IPS DF 6.9 (cell line): ENCODE measurements at regions not wholly inside any gene's neighbourhood (a gene's known extent, or its start where the extent isn't known, plus 50 kb on each side); places are given as distances from the start of the nearest gene placed in this dataset.
"Not testable (repeated sequence)": the region's sequence is repeated elsewhere in the genome, so short reads cannot be mapped to it uniquely, and the experiment has no call there.

Experiments used
- DNase-seq: peaks from one replicate; pipeline ENCODE4 v3.0.0-alpha.2; 2013; ENCODE audit warnings: low read depth, low spot score
- H3K27ac ChIP-seq: one replicate; pipeline ENCODE4 v1.5.1; 2013; ENCODE audit warnings: low read length, control low read depth
- H3K27me3 ChIP-seq: 2 replicates; pipeline ENCODE4 v1.6.1; 2013; ENCODE audit warnings: mild to moderate bottlenecking, low read length; ENCODE audit not compliant: control insufficient read depth, insufficient read depth
- H3K36me3 ChIP-seq: 2 replicates; pipeline ENCODE4 v1.6.1; 2013; ENCODE audit warnings: low read length; ENCODE audit not compliant: control insufficient read depth, insufficient read depth
- H3K4me1 ChIP-seq: 2 replicates; pipeline ENCODE4 v1.6.1; 2013; ENCODE audit warnings: low read length; ENCODE audit not compliant: control insufficient read depth, insufficient read depth
- H3K4me3 ChIP-seq: 2 replicates; pipeline ENCODE4 v1.5.1; 2013; ENCODE audit warnings: mild to moderate bottlenecking, low read length
- H3K9me3 ChIP-seq: 2 replicates; pipeline ENCODE4 v1.6.1; 2013; ENCODE audit warnings: low read length, inconsistent platforms; ENCODE audit not compliant: control insufficient read depth, insufficient read depth
- WGBS: extraction: QIAGEN DNeasy Blood & Tissue Kit; methylation state at CpG from one replicate; pipeline ENCODE4 v1.1.7; 2013; ENCODE audit warnings: mixed read lengths, missing lambda C conversion rate; ENCODE audit not compliant: insufficient read length, insufficient coverage; 5-methylcytosine and 5-hydroxymethylcytosine counted together

DNA sequence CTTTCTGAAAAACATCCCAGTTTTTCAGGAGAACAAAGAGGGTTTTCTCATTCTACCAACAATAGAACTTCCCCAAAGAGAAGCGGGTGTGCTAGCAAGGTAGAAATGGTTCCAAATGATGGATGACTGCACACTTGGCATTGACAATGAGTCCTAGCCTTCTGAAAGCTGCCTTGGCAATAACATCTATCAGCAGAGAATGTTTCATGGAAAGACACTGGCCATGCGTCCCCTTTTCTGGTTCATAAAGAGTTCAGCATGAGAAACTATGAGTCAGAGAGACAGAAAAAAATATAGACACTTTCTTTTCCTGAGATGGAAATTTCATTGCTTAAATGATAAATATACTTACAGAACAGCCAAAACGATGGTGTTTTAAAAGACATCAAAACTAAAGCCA lies 236.9 kb upstream of the PRKX start:
- no peaks in the 10 kb centered on the region for H3K4me1 ChIP-seq
- H3K9me3 ChIP-seq = no peaks in the 10 kb centered on the region
- H3K27ac ChIP-seq = no peak overlapping the region
- no CpG with 5 or more reads among the region's 3 CpGs for WGBS
- no peak for DNase-seq
- no peak overlapping the region for H3K4me3 ChIP-seq
- H3K36me3 ChIP-seq = no peaks in the 10 kb centered on the region
- H3K27me3 ChIP-seq = no peaks in the 10 kb centered on the region

DNA sequence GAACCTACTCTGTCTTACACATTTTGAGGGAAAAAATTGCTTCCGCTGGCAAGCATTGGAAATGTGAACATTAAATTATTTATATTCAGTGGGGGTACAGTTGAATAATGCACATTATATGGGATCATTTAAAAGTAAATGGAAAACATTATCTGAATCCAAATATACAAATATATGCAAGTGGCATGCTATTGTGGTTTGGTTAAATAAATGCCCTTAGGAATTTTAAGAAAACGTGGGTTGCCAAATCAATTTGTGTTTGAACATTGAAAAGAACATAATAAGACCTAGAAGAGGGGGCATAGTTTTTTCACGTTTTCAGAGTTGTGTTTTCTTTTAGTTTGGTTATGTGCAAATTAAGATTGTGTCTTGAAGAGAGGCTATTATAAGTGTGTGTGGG lies 230.5 kb upstream of the PRKX start:
- Histone ChIP-seq H3K4me3 (no peak overlapping the region), H3K27me3 (no peaks in the 10 kb centered on the region), H3K9me3 (no peaks in the 10 kb centered on the region), H3K36me3 (no peaks in the 10 kb centered on the region), H3K4me1 (no peaks in the 10 kb centered on the region), H3K27ac (no peak overlapping the region)
- DNase-seq = no peak
- no CpG with 5 or more reads among the region's 3 CpGs for WGBS

DNA sequence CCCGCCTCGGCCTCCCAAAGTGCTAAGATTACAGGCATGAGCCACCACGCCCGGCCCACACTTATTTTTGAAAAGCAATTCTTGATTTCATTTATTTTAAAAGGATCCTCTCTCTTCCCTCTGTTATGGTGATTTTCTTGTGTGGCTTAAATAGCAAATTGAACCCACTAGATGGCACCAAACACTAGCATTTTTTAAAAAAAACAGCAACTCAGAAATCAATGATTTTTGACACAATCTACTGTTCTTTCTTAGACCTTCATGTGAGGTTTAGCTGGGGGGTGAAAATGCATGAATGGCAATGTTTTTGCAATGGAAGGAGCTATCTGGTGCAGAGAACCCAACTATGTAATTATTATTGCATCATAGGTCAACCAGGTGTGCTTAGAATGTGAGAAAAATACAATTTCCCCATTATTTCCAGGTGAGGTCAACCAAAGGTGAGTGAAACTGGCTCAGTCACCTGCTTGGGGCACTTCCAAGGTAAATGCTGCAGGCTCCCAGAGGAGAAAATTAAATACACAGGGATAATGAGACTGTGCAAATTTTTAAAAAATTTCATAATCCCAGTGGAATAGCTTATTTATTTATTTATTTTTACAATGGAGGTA lies 226.7 kb upstream of the PRKX start:
- Histone ChIP-seq H3K27ac (no peak overlapping the region), H3K9me3 (no peaks in the 10 kb centered on the region), H3K4me3 (no peak overlapping the region), H3K36me3 (no peaks in the 10 kb centered on the region), H3K4me1 (no peaks in the 10 kb centered on the region), H3K27me3 (no peaks in the 10 kb centered on the region)
- DNase-seq = no peak
- WGBS = no CpG with 5 or more reads among the region's 4 CpGs

DNA sequence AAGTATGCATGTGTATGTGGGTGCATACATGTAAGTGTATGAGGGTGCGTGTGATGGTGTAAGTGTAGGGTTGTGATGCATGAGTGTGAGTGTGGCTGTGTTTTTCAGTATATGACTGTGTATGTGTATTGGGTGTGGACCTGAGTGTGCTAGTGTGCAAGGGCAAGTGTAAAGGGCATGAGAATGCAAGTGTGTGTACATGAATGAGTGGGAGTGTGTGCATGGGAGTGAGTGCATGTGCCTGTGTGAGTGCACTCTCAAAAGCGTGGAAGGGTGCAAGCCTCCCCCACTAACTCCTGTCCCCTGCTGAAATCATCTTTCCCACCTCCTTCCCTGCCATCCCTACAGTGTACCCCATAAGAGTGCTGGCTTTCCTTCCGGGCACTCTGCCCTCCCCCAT lies 225.1 kb upstream of the PRKX start:
- WGBS = 100% methylated on average over 1 of the region's 3 CpGs
- no peaks in the 10 kb centered on the region for H3K27me3 ChIP-seq

DNA sequence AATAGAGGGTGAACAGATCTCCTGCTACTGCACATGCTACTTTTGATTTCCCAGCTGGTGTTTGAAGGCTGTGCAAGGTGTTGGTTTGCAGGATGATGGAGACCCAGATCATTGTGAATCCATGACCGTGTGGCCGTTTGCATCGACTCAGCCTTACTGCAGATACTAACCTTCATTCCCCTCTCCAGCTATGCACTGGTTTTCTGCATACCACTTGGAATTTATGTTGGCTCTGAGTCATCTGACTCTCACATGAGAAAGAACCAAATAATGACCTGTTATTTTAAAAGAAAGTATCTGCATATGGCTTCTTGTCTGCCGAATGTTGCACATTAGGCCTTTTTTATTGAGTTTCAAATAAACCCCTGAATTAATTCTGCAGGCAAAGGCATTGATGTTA lies 221.7 kb upstream of the PRKX start:
- not testable (repeated sequence) for H3K36me3 ChIP-seq, H3K27ac ChIP-seq, H3K4me3 ChIP-seq, DNase-seq, H3K9me3 ChIP-seq, H3K4me1 ChIP-seq, H3K27me3 ChIP-seq
- WGBS = no CpG with 5 or more reads among the region's 4 CpGs

More for the DNA sequence above, 225.1 kb upstream of the PRKX start:
- Histone ChIP-seq H3K9me3 (no peaks in the 10 kb centered on the region), H3K36me3 (no peaks in the 10 kb centered on the region), H3K4me3 (no peak overlapping the region), H3K4me1 (no peaks in the 10 kb centered on the region), H3K27ac (no peak overlapping the region)
- no peak for DNase-seq

DNA sequence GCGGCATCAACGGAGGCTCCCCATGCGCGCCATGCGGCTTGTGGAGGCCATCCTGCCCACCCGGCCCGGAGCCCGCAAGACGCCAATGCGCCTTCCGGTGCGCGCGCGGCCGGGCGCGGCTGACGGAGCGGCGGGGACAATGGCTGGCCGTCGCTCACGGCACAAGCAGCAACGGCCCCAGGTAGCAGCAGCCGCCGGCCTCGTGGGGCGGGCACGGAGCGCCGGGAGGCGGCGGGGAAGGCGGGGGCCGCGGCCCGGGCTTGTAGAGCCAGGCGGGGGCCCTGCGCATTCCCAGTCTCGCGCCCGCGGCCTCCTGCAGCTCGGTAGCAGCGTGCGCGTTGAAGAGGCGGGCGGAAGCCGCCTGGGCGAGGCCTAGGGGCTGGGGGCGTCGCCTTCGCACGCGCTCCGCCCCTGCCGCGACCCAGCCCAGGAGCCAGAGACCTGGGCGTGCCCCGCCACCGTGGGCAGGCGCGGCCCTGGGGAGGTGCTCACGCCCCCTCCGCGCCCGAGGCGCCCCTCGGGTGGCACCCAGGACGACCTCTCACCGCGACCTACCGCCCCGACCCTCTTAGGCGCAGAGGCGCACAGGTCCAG lies 207.1 kb upstream of the PRKX start:
- H3K4me1 ChIP-seq, H3K27me3 ChIP-seq, DNase-seq, H3K9me3 ChIP-seq, H3K36me3 ChIP-seq, H3K27ac ChIP-seq, H3K4me3 ChIP-seq: not testable (repeated sequence)
- no CpG with 5 or more reads among the region's 78 CpGs for WGBS

DNA sequence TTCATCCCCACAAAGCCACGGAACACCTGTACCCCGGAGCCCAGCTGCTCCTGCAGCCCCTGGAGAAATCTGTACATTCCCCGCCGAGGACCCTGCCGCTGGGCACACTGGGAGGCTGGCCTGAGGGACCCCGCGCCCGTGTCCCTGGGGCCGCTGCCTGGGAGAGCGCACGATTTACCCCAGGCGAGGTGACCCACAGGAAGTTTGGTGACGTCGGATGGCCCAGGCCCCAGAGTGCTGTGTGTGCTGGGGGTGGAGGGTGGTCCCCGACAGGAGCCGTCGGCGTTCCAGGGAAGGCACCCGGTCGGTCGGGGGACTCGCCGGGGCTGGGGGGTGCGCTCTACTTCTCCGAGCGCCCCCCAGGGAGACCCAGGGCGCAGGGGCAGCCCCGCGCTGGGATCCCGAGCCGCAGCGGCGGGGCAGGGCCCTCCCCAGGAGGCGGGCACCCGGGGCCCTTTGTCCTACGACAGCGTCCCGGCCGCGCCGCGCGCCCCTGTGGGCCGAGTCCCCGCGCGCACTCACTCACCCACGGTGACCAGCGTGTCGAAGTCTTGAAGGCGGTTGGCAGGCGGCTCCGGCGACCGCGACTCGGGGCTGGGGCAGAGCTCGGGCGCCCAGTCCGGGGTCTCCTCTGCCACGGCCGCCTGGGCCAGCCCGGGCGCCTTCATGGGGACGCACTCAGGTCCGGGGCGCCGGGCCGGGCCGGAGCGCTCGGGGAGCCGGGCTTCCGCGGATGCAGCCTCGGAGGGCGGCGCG lies 206.4 kb upstream of the PRKX start:
- H3K36me3 ChIP-seq, H3K27me3 ChIP-seq, H3K9me3 ChIP-seq, H3K4me3 ChIP-seq, H3K27ac ChIP-seq, H3K4me1 ChIP-seq, DNase-seq: not testable (repeated sequence)
- WGBS = no CpG with 5 or more reads among the region's 79 CpGs

DNA sequence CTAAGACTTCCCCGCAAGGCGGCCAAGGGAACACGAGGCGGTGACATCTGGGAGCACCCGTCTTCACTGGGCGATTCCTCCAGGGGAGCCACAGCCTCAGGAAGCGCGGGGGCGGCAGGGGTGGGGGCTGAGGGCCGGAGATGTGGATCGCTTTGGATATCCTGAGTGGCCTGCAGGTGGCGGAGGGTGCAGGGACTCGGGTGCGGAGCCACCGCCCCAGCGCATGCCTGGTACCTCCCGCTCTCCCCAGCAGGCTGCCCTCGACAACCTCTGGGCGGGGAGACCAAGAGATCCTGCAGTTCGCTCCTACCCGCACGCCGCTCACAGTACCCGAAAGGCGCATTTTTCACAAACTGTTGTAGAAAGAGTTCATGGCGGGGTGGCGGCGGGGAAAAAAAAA lies 201.4 kb upstream of the PRKX start:
- no CpG with 5 or more reads among the region's 28 CpGs for WGBS
- H3K9me3 ChIP-seq, H3K27ac ChIP-seq, H3K4me3 ChIP-seq, DNase-seq, H3K4me1 ChIP-seq, H3K27me3 ChIP-seq, H3K36me3 ChIP-seq: not testable (repeated sequence)

DNA sequence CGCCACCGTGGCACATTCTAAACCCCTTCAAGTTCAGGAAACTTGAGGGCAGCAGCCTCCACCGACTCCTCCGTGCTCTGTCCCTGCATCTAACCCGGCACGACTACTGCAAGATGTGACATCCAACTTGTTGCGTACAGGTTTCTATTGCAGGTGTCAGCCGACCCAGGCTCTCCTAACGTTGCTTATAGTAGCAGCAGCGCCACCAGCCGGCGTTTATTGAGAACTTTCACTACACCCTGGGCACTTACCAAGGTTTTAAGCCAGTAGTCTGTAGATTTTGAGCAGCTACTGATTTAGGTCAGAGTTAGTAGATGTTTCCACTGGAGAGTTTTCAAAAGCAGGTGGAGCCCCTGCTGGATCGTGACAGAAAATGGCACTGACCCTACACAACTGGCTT lies 200.6 kb upstream of the PRKX start:
- H3K9me3 ChIP-seq, DNase-seq: not testable (repeated sequence)
- no CpG with 5 or more reads among the region's 13 CpGs for WGBS

DNA sequence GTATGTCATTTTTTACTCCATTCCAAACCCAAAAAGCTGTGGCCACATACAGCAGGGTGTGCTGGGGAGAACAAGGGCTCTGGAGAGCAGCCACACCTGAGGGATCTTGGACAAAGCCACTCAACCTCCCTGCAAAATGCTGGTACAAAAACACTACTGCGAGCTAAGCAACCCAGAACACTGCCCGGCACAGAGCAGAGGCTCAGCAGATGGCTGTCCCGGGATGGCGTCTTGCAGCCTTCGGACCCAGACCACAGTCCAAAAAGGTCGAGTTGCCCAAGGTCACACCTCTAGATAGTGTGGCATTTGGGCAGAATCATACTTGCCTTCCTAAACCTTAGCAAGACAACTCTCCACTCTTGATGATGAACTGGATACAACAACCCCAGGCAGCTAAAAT lies 197.6 kb upstream of the PRKX start:
- H3K36me3 ChIP-seq, H3K4me3 ChIP-seq, H3K27ac ChIP-seq, DNase-seq, H3K9me3 ChIP-seq, H3K27me3 ChIP-seq, H3K4me1 ChIP-seq: not testable (repeated sequence)
- WGBS = no CpG with 5 or more reads among the region's 6 CpGs

More for the DNA sequence above, 200.6 kb upstream of the PRKX start:
- not testable (repeated sequence) for H3K27me3 ChIP-seq, H3K36me3 ChIP-seq, H3K27ac ChIP-seq, H3K4me1 ChIP-seq, H3K4me3 ChIP-seq

DNA sequence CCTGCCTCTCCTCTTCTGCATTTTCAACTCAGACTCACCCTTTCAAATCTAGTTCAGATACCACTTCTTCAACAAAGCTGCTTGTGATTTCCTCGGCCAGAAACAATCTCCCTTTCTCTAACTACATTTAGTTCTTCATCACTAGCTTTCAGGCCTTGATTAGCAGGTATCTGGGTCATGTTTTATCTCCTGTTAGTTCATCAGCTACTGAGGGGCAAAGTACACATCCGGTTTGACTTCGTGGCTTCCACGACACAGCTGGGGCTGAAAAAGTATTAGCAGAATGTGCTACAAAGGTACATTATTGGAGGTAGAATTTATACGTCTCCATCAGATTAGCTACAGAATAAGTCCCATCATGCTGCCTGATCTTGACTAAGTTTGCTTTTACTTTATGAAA lies 197.2 kb upstream of the PRKX start:
- not testable (repeated sequence) for H3K4me3 ChIP-seq, H3K27me3 ChIP-seq, DNase-seq, H3K4me1 ChIP-seq, H3K36me3 ChIP-seq, H3K27ac ChIP-seq, H3K9me3 ChIP-seq
- no CpG with 5 or more reads among the region's 5 CpGs for WGBS
